Type B pancreatic cell (in vitro differentiated cells): ENCODE measurements at regions not wholly inside any gene's neighbourhood (a gene's known extent, or its start where the extent isn't known, plus 50 kb on each side); places are given as distances from the start of the nearest gene placed in this dataset.

Experiments used
- DNase-seq: peaks from one replicate; pipeline ENCODE4 v3.0.0; 2021; ENCODE audit warnings: mixed read lengths; ENCODE audit not compliant: unreplicated experiment; ENCODE audit errors: extremely low spot score
- H3K27ac Mint-ChIP-seq: 2 replicates; pipeline ENCODE4 v1.8.0; 2021; ENCODE audit warnings: mild to moderate bottlenecking, mixed read lengths
- H3K27me3 Mint-ChIP-seq: 2 replicates; pipeline ENCODE4 v1.8.0; 2021; ENCODE audit warnings: mixed read lengths
- H3K36me3 Mint-ChIP-seq: 2 replicates; pipeline ENCODE4 v1.8.0; 2021; ENCODE audit warnings: mixed read lengths
- H3K4me1 Mint-ChIP-seq: one replicate; pipeline ENCODE4 v1.8.0; 2021; ENCODE audit warnings: mixed read lengths; ENCODE audit not compliant: unreplicated experiment
- H3K4me3 Mint-ChIP-seq: 2 replicates; pipeline ENCODE4 v1.8.0; 2021; ENCODE audit warnings: mild to moderate bottlenecking, mixed read lengths
- H3K9me3 Mint-ChIP-seq: 2 replicates; pipeline ENCODE4 v1.8.0; 2021; ENCODE audit warnings: mixed read lengths
- CTCF ChIP-seq: fragments of 200-600 bp; sonication (generic); conservative IDR thresholded peaks from 2 replicates; pipeline ENCODE4 v1.5.0; 2021; ENCODE audit warnings: antibody characterized with exemption, mild to moderate bottlenecking

DNA sequence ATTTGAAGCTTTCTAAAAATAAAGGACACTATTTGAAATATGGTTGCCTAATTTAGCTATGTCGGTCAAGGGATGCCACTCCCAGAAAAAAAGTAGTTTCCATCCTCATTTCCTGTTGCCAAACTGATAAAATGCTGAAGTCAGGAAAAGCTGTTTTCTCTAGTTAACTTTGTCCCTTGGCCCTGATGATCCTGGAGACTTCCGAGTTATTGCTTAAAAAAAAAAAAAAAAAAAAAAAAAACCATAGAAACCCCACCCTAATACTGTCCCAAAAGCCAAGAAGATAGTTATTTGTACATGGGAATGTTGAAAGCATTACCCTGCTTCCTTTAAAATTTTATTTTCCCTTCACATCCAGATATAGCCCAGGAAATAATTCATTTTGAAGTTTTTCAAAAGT, 236.7 kb downstream of the SOD2 start:
- H3K9me3 Mint-ChIP-seq, result no peaks in the 10 kb centered on the region
- H3K4me3 Mint-ChIP-seq, result no peak overlapping the region
- TF ChIP-seq CTCF, result no peak
- no peak for DNase-seq
- H3K36me3 Mint-ChIP-seq, result no peaks in the 10 kb centered on the region
- peaks cover 8% of the 10 kb centered on the region for H3K4me1 Mint-ChIP-seq
- H3K27me3 Mint-ChIP-seq, result peaks cover 5% of the 10 kb centered on the region
- no peak overlapping the region for H3K27ac Mint-ChIP-seq

GRCh38 chr6:159455700-159456274, 237.3 kb downstream of the SOD2 start:
- Mint-ChIP-seq H3K9me3 (no peaks in the 10 kb centered on the region), H3K4me3 (no peak overlapping the region), H3K4me1 (peaks cover 2% of the 10 kb centered on the region), H3K27me3 (no peaks in the 10 kb centered on the region), H3K36me3 (no peaks in the 10 kb centered on the region), H3K27ac (no peak overlapping the region)
- no peak for DNase-seq
- no peak for TF ChIP-seq CTCF

- H3K4me1 Mint-ChIP-seq, result no peaks in the 10 kb centered on the region
- no peak for TF ChIP-seq CTCF
- no peak overlapping the region for H3K27ac Mint-ChIP-seq
- DNase-seq, result no peak
- no peak overlapping the region for H3K4me3 Mint-ChIP-seq
- no peaks in the 10 kb centered on the region for H3K36me3 Mint-ChIP-seq
- H3K9me3 Mint-ChIP-seq, result no peaks in the 10 kb centered on the region
- H3K27me3 Mint-ChIP-seq, result peaks cover 23% of the 10 kb centered on the region
These were observed 242.1 kb downstream of the SOD2 start for GRCh38 chr6:159450815-159451465.

DNA sequence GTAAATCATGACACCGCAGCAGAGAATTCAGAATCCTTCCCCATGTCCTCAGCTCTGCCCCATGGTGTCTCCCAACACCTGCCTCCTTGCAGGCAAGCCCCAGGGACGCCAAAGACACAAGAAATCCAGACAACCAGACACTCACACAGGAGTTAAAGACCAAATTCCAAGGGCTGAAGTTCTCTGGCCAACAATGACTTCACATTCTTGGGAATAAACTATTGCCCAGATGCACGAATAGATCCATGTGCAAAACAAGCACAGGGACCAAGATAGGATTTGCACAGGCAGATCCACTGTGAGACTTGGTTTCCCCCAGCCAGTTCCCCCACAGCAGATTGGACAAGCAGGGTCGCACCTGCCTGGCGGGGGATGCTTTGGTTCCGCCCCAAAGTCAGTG, 246.7 kb downstream of the SOD2 start:
- Mint-ChIP-seq H3K4me3 (no peak overlapping the region), H3K27me3 (peaks cover 24% of the 10 kb centered on the region), H3K36me3 (no peaks in the 10 kb centered on the region), H3K4me1 (no peaks in the 10 kb centered on the region), H3K27ac (no peak overlapping the region), H3K9me3 (no peaks in the 10 kb centered on the region)
- no peak for TF ChIP-seq CTCF
- DNase-seq, result no peak

DNA sequence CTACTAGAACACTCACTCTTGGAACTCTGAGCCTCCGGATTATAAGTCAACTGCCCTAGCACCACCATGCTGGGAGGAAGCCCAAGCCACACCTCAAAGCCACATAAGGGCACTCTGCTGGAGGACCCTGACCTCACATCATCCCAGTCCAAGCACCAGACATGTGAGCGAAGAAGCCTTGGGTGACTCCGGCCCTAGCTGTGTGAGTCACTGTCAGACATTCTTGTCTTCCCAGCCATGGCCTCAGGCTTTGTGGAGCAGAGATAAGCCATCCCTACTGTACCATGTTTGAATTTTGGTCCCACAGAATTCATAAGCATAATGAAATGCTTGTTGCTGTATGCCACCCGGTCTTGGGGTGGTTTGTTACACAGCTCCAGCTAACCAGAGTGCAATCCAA, 247.7 kb downstream of the SOD2 start:
- Mint-ChIP-seq H3K27me3 (peaks cover 24% of the 10 kb centered on the region), H3K4me3 (no peak overlapping the region), H3K36me3 (no peaks in the 10 kb centered on the region), H3K9me3 (no peaks in the 10 kb centered on the region), H3K27ac (no peak overlapping the region), H3K4me1 (no peaks in the 10 kb centered on the region)
- no peak for DNase-seq
- TF ChIP-seq CTCF, result no peak
